GM19043 (cell line): ENCODE measurements at regions not wholly inside any gene's neighbourhood (a gene's known extent, or its start where the extent isn't known, plus 50 kb on each side); places are given as distances from the start of the nearest gene placed in this dataset.

Experiments
- ATAC-seq: cut with Tn5 transposase; IDR thresholded peaks from one replicate; pipeline ENCODE4 v1.9.1; 2021; ENCODE audit warnings: low read depth; ENCODE audit not compliant: unreplicated experiment

DNA sequence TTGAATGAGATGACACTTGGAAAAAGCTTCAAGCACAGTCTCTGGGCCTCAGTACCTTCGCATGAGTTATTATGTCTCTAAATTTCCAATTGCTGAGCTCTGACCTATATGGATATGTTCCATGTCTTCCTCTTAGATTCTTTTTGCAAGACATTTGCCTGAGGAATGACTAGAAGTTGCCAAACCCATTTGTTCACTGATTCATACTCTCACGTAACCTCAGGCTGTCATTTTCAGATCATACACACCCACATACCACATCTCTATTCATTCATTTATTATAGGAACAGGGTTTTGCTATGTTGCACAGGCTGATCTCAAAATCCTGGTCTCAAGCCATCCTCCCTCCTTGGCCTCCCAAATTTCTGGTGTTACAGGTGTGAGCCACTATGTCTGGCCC is 2137.1 kb upstream of the TENM3 start:
- no peak for ATAC-seq

DNA sequence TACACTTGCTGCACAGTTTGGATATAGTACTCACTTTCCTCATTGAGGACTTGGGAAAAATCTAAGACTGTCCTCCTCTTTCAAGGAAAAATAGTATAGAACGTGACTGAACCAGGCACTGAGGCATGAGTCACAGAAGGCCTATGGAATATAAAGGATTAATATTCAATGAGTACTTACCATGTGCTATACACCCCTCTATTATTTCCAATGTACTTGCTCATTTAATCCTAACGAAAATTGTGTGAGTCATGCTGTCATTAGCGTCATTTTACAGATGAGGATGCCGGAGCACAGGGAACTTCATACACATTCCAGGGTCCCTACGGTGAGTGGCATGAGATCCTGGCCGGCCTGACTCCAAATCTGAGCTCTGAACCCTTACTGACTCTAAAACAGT is 2136.2 kb upstream of the TENM3 start:
- ATAC-seq = no peak

DNA sequence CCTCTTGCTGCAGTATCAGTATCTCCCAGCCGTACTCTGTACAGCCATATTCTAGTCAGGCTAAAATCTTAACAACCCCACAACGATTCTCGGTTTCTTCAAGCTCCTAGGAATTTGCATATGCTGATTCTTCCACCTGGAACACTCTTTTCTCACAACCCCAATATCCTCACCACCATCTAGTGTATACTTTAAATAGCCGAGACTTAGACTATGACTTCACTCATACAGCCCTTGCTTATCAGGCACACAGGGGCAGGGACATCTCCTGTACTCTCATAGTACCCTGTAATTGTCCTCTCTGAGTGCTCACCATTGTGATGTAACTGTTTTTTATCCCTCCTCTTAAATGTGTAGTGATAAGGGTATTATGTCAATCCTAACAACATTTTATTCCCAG is 2126.4 kb upstream of the TENM3 start:
- ATAC-seq = no peak

- no peak for ATAC-seq
Observed at GRCh38 chr4:180120068-180120467, 2123.1 kb upstream of the TENM3 start.

DNA sequence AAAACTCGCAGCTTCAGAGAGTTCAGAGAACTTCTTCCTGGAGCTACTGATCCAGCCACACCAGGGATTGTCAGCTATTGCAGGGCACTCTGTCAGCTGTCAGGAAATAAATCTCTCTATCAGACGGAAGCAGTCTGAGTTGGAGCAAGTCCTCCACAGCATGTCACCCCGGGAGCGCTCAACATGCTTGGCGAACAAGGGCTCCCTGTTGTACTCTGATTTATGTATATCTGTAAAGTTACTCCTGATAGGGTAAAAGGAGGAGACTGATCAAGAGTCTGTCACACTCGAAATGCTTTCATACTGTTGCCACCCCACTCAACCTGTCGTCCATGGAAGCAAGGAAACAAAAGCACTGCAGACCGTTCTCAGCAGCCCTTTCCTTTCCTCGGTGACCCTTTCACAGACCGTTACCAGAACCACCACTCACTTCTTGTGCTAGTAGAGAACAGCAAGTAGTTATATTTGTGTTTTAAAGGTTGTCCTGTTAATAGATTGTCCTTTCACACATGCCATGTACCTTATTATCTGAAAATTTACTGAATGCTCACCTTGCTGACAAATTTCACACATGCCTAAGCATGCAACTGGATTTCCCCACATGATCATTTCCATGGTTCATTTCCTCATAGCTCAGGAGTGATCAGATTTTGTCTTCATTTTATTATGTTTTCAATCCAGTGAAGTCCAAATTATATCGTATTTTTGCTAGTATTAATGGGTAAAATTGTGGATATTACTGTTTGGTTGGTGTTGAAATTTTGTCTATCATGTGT is 2108.9 kb upstream of the TENM3 start:
- ATAC-seq = no peak

DNA sequence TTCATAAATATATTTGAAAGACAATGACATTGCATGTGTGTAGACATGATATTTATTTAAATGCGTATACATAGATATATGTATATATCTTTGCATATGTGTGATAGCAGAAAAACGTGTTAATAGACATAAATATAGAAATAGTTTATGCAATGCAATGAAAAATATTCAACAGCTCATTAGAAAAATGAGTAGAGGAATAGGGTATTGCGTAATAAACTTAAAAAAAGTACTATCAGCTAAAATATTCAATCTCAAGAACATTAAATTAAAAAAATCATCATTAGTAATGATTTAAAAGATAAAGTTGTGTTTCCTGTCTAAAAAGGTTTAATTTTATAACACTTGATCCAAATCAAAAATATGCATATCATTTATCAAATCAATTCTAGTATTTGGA is 2101.5 kb upstream of the TENM3 start:
- ATAC-seq = no peak

GRCh38 chr4:180148737-180149136 is 2094.5 kb upstream of the TENM3 start:
- ATAC-seq = no peak

DNA sequence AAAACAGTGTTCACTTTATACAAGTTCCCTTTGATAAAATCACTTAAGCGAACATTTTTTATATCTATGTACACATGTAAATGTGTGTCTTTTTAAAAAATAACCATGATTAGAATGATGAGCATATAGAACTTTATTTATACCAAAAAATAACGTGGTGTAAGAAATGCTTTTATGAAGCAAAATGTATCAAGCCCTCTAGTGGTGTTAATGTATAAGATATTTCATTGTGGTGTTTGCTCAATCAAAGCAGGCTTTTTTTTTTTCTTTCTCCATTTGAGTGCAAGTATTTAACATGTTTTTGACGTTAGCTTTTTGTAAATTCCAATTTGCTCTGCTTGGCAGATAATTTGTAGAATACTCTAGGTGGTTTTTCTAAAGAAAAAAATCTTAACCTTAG is 2092.4 kb upstream of the TENM3 start:
- ATAC-seq = no peak

DNA sequence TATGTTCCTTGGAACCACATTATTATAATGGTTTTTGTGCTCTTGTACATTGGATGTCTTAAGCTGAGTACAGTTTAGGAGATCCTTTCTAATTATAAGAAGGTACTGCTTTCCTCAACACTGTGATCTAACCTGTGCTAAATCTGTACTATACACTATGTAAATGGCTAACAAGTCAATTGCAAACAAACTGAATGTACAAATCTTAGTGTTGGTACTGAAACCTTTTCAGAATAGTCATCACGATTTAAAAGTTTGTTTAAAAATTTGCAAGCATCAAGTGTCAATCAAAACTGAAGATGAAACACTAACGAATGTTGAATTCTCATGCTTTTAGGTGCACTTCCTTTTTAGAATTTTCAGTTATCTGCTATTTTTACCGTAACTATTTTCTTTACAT is 2090.4 kb upstream of the TENM3 start:
- no peak for ATAC-seq

DNA sequence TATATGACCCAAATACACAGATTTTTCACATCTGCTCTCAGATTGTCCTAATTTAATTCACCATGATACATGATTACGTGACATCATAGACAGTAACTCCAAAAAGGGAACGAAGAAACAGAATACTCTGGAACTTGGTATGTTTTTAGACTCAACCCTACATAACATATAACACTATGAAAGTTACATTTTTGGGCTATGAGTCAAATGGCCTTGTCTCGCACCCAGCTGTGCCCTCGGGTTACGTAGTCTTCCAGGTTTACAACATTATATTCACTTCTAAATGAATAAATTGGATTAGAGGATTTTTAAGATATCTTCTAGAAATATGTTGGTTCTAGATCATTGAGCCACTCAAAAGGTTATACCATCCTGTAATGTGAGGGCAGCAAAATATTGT is 2089.6 kb upstream of the TENM3 start:
- no peak for ATAC-seq

GRCh38 chr4:180156684-180157083 is 2086.5 kb upstream of the TENM3 start:
- ATAC-seq = no peak

- ATAC-seq = no peak
Observed at GRCh38 chr4:180160195-180160983, 2082.8 kb upstream of the TENM3 start.

DNA sequence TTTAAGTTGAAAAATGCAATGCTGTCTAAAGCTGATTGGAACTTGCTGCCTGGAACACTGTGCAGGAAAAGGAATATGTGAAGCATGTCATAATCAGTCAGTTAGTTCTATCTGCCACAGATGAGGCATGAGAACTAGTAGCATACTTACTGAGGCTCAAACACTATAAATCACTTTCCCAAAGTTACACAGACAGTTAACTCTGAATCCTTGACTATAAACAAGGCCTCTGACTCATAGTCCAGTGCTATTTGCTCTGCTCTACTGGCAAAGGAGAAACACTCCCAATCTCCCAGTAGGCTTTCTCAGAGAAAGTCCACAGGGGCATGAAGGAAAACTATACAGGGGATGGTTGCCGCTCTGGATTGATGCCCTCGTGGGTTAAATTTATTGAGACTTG is 2078.4 kb upstream of the TENM3 start:
- no peak for ATAC-seq

DNA sequence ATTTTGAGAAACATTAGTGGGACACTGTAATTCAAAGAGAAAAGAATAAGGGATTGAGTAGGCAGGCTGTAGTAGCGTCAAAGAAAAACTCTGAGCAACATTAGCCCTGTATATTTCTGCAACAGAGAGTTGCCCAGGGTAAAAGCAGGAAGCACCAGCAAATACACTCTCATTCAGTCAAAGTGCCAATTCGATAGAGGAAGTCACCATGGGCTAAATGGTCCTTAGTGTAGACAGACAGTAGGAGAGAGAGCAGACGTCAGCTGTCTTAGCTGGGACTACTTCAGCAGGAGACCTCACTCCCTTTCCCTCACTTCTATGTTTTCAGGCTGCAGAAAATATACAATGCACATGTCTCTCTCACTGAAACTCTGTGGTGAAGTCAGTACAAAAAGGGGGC is 2073.8 kb upstream of the TENM3 start:
- no peak for ATAC-seq

DNA sequence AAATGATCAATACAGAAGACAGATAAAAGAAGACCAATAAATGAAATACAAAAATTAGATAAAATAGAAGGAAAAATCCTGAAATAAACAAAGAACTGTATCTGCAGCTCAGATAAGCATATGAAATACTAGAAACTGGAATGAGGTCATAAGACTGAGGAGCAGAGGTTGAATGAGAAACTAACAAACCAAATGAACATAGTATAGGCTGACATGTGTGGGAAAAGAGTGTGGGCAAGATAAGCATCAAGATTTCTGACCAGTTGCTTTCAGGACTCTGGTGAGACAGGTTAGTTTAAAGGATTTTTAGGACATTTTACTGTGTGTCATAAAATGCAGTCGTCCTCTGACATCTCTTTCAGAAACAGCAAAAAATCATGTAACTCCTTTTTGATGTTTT is 2073.2 kb upstream of the TENM3 start:
- no peak for ATAC-seq

DNA sequence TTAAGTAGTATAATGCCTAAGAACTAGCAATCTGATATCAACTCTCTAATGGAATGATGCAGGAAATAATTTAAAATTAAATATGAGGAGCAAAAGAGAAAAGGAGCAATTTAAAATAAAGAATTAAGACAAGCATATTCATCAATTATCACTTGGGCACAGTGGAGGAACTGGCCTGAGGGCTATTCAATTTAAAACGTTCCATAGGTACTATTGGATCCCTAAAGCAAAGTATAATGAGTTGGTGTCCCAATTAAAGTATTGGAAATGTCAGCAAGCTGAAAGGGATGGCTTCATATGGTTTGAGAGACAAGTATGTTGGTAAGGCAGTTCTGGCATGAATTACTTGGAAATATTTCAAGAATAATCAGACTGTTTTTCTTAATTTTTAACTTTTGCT is 2064.1 kb upstream of the TENM3 start:
- ATAC-seq = no peak

GRCh38 chr4:180189666-180190065 is 2053.5 kb upstream of the TENM3 start:
- no peak for ATAC-seq

GRCh38 chr4:180190382-180190781 is 2052.8 kb upstream of the TENM3 start:
- no peak for ATAC-seq

DNA sequence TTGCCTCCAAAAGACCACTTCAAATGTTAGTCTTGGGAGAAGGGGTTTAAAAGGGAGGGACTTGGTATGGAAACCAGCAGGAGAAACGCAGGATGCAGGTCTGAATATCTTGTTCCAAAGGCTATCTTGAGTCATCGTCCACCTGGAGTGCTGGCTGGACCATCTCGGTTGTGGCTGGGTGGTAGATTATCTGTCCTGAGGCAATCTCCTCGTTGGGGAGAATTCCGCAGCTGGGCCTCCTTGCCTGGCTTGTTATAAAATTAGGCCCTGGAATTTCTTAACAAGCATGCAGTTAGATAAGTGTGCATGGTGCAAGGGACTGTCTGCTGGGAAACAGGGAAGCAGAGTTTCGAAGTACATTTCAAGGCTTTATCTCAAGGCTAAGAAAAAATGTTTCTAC is 2045.7 kb upstream of the TENM3 start:
- ATAC-seq = no peak

DNA sequence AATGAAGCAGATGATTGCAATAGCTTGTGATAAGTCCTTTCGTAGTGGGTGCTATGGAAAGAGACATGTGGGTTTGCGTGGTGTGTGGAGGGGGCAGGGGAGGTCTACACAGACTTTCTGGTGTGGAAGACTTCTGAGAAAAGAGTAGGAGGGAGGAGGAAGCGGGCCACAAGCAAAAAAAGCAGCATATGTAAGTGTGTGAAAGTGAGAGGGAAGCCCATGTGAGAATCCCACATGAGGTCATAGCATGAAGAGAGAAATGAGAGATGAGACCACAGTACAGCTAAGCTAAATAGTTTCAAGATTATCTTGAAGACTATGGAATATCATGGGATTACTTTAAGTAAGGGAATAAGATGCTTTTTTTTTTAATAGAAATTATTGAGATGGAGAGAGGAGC is 2039.9 kb upstream of the TENM3 start:
- no peak for ATAC-seq

DNA sequence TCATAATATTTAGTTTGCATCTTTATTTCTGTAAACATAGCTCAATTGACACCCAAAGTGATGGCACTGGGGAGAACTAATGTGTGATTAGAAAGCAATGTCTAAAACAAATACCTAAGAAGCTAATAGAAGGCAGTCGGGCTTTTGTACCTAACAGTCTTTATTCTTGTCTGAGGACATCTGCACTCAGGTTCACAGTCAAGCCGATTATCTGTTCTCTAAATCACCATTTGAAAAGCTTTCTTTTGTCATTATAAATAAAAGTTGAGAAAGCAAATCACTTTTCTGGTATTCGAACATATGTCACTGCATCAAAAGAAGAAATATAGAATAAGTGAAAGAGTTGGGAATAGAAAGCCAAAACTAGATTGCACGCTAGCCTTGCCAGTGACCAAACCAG is 2037.9 kb upstream of the TENM3 start:
- ATAC-seq = no peak

GRCh38 chr4:180207921-180208320 is 2035.3 kb upstream of the TENM3 start:
- ATAC-seq = no peak
